ENCODE measurements at regions not wholly inside any gene's neighbourhood (a gene's known extent, or its start where the extent isn't known, plus 50 kb on each side); places are given as distances from the start of the nearest gene placed in this dataset.

DNA sequence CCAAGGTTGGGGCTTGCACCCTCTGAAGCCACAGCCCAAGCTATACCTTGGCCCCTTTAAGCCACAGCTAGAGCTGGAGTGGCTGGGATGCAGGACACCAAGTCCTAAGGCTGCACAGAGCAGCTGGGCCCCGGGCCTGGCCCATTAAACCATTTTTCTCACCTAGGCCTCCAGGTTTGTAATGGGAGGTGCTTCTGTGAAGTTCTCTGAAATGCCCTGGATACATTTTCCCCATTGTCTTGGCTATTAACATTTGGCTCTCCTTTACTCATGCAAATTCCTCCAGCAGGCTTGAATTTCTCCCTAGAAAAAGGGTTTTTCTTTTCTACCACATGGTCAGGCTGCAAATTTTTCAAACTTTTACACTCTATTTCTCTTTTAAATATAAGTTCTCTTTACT, 93.8 kb upstream of the FGF14 start:
- Histone ChIP-seq H3K9me3 (ENCODE audit: insufficient read depth, low read length) (no peaks in the 10 kb centered on the region), H4K20me1 (ENCODE audit: insufficient read depth, low read length) (no peaks in the 10 kb centered on the region), H3K27ac (ENCODE audit: low read length) (no peak overlapping the region), H3K4me2 (ENCODE audit: low read length) (no peak overlapping the region), H2AFZ (ENCODE audit: low read depth, low read length) (no peak overlapping the region), H3K36me3 (replicated peaks; ENCODE audit: low read depth, low read length) (no peaks in the 10 kb centered on the region), H3K27me3 (ENCODE audit: low read depth, low read length) (no peaks in the 10 kb centered on the region), H3K79me2 (ENCODE audit: low read length) (no peaks in the 10 kb centered on the region), H3K4me3 (ENCODE audit: low read length) (no peak overlapping the region), H3K4me1 (ENCODE audit: low read length) (peaks cover 6% of the 10 kb centered on the region; the same call in 1 of the 2 replicates), H3K9ac (ENCODE audit: low read length) (no peak overlapping the region)
- TF ChIP-seq, protein P1, sequence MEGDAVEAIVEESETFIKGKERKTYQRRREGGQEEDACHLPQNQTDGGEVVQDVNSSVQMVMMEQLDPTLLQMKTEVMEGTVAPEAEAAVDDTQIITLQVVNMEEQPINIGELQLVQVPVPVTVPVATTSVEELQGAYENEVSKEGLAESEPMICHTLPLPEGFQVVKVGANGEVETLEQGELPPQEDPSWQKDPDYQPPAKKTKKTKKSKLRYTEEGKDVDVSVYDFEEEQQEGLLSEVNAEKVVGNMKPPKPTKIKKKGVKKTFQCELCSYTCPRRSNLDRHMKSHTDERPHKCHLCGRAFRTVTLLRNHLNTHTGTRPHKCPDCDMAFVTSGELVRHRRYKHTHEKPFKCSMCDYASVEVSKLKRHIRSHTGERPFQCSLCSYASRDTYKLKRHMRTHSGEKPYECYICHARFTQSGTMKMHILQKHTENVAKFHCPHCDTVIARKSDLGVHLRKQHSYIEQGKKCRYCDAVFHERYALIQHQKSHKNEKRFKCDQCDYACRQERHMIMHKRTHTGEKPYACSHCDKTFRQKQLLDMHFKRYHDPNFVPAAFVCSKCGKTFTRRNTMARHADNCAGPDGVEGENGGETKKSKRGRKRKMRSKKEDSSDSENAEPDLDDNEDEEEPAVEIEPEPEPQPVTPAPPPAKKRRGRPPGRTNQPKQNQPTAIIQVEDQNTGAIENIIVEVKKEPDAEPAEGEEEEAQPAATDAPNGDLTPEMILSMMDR (IDR thresholded peaks at IDR 0.05; ENCODE audit: low read depth, low read length), result no peak
- no peak for TF ChIP-seq EZH2phosphoT487 (IDR thresholded peaks at IDR 0.05; ENCODE audit: low read depth)

DNA sequence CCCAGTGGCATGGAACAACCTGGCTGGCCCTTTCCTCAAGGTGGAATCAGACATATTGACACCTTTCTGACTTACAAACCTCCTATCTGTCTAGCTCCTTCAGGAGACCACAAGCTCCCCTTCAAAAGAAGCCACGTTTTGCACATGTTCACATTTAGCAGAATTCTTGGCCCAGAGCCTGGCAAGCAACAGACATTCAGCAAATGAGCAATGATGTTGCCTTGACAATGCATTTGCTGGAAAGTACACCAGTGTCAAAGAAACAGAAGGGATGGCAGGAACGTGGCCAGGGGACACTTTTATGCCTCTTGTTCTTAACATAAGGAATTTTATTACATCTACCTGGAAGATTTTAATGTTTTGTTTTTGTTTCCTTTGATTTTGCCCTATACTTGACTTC, 85.5 kb upstream of the FGF14 start:
- Histone ChIP-seq H2AFZ (ENCODE audit: low read depth, low read length) (0 out of 2 replicates have a peak overlapping the region, but pooled peaks have one; percentile 39), H3K4me1 (ENCODE audit: low read length) (no peaks in the 10 kb centered on the region), H3K79me2 (ENCODE audit: low read length) (no peaks in the 10 kb centered on the region), H3K4me2 (ENCODE audit: low read length) (no peak overlapping the region), H3K27ac (ENCODE audit: low read length) (no peak overlapping the region), H3K36me3 (replicated peaks; ENCODE audit: low read depth, low read length) (no peaks in the 10 kb centered on the region), H3K27me3 (ENCODE audit: low read depth, low read length) (no peaks in the 10 kb centered on the region), H3K9ac (ENCODE audit: low read length) (no peak overlapping the region), H3K9me3 (ENCODE audit: insufficient read depth, low read length) (no peaks in the 10 kb centered on the region), H3K4me3 (ENCODE audit: low read length) (no peak overlapping the region), H4K20me1 (ENCODE audit: insufficient read depth, low read length) (no peaks in the 10 kb centered on the region)
- TF ChIP-seq, protein P1 (IDR thresholded peaks at IDR 0.05; ENCODE audit: low read depth, low read length), result no peak
- TF ChIP-seq EZH2phosphoT487 (IDR thresholded peaks at IDR 0.05; ENCODE audit: low read depth), result no peak

DNA sequence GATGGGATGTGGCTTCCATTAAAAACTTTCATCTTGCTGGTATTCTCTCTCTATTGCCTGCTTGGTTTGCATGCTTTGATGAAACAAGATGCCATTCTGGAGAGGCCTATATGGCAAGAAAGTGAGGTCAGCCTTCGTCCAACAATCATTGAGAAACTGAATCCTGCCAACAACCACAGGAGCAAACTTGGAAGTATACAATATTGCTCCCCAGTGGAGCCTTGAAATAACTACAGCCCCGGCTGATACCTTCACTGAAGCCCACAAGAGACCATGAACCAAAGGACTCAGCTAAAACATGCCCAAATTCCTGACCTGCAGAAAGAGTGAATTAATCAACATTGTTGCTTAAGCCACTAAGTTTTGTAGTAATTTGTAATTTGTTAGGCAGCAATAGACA, 82.5 kb upstream of the FGF14 start:
- no peaks in the 10 kb centered on the region for H3K79me2 ChIP-seq (ENCODE audit: low read length)
- H3K9ac ChIP-seq (ENCODE audit: low read length), result no peak overlapping the region
- H3K4me1 ChIP-seq (ENCODE audit: low read length), result no peaks in the 10 kb centered on the region
- TF ChIP-seq EZH2phosphoT487 (IDR thresholded peaks at IDR 0.05; ENCODE audit: low read depth), result no peak
- TF ChIP-seq, protein P1 (IDR thresholded peaks at IDR 0.05; ENCODE audit: low read depth, low read length), result peak; percentile 35
- no peak overlapping the region for H3K27ac ChIP-seq (ENCODE audit: low read length)
- H2AFZ ChIP-seq (ENCODE audit: low read depth, low read length), result no peak overlapping the region
- no peak overlapping the region for H3K4me2 ChIP-seq (ENCODE audit: low read length)
- H3K36me3 ChIP-seq (replicated peaks; ENCODE audit: low read depth, low read length), result no peaks in the 10 kb centered on the region
- H3K4me3 ChIP-seq (ENCODE audit: low read length), result no peak overlapping the region
- H3K9me3 ChIP-seq (ENCODE audit: insufficient read depth, low read length), result no peaks in the 10 kb centered on the region
- H4K20me1 ChIP-seq (ENCODE audit: insufficient read depth, low read length), result no peaks in the 10 kb centered on the region
- no peaks in the 10 kb centered on the region for H3K27me3 ChIP-seq (ENCODE audit: low read depth, low read length)

DNA sequence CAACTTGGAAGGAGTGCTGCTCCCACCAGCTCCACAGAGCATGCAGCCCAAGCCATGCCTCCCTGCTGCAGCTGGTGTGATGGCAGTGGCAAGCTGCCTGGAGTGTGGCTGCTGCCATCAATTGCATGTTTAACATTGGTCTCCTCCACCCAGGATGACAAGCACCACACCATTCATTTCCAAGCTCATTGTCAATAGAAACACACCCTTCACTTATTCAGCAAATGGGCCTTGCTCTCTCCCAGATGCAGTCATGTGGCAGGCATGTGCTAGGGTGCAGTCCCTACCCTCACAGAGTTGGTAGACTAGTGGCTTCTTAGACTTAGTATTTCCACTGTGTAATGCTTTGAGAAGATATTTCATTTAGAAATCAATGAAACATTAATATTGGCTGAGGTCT, 70.8 kb upstream of the FGF14 start:
- Histone ChIP-seq H4K20me1 (ENCODE audit: insufficient read depth, low read length) (no peaks in the 10 kb centered on the region), H3K4me3 (ENCODE audit: low read length) (no peak overlapping the region), H3K9me3 (ENCODE audit: insufficient read depth, low read length) (no peaks in the 10 kb centered on the region), H3K79me2 (ENCODE audit: low read length) (no peaks in the 10 kb centered on the region), H3K9ac (ENCODE audit: low read length) (no peak overlapping the region), H3K4me2 (ENCODE audit: low read length) (no peak overlapping the region), H3K36me3 (replicated peaks; ENCODE audit: low read depth, low read length) (no peaks in the 10 kb centered on the region), H2AFZ (ENCODE audit: low read depth, low read length) (no peak overlapping the region), H3K4me1 (ENCODE audit: low read length) (no peaks in the 10 kb centered on the region), H3K27me3 (ENCODE audit: low read depth, low read length) (no peaks in the 10 kb centered on the region; the same call in 1 of the 2 replicates), H3K27ac (ENCODE audit: low read length) (no peak overlapping the region)
- TF ChIP-seq, protein P1 (IDR thresholded peaks at IDR 0.05; ENCODE audit: low read depth, low read length), result no peak
- no peak for TF ChIP-seq EZH2phosphoT487 (IDR thresholded peaks at IDR 0.05; ENCODE audit: low read depth)
